Caco-2 (cell line): ENCODE measurements at regions not wholly inside any gene's neighbourhood (a gene's known extent, or its start where the extent isn't known, plus 50 kb on each side); places are given as distances from the start of the nearest gene placed in this dataset.

ENCODE experiments used
- BruUV-seq: library from RNA; stranded (reverse); fragments of 400-500 nt; replicated peaks from 2 replicates; lab custom pipeline; 2021; lab: Mats Ljungman, UMichigan
- CTCF ChIA-PET: fragments of 300-600 bp; sonication (Branson Sonifier 250); formaldehyde crosslinking; loops from one replicate; lab custom pipeline; 2022; ENCODE audit warnings: antibody characterized with exemption; lab: Charles Lee
- POLR2A ChIA-PET: fragments of 300-600 bp; sonication (Branson Sonifier 250); formaldehyde crosslinking; loops from one replicate; lab custom pipeline; 2022; ENCODE audit warnings: antibody characterized with exemption; lab: Charles Lee
- DNase-seq, 2 experiments: peaks; one replicate each; pipeline versions ENCODE4 v3.0.0 to v3.0.0-alpha.2; 2020 to 2022
- H3K27me3 ChIP-seq: replicated peaks from 2 replicates; pipeline ENCODE4 v1.6.0; 2011; ENCODE audit warnings: low read length; ENCODE audit not compliant: control insufficient read depth, insufficient read depth
- H3K36me3 ChIP-seq: 2 replicates; pipeline ENCODE4 v1.5.1; 2011; ENCODE audit warnings: low read length; ENCODE audit not compliant: control insufficient read depth, insufficient read depth
- H3K4me1 ChIP-seq: fragments of 250-450 bp; sonication (Bioruptor Pico); 2 replicates; pipeline ENCODE4 v1.5.1; 2020; ENCODE audit warnings: mild to moderate bottlenecking
- H3K4me3 ChIP-seq: 2 replicates; pipeline ENCODE4 v1.5.1; 2011; ENCODE audit warnings: low read depth, mild to moderate bottlenecking, control low read depth, low read length
- H3K9me3 ChIP-seq: fragments of 250-450 bp; sonication (Bioruptor Pico); 2 replicates; pipeline ENCODE4 v1.5.1; 2020; ENCODE audit warnings: mild to moderate bottlenecking, moderate library complexity
- H3K27ac Mint-ChIP-seq: one replicate; pipeline ENCODE4 v1.8.0; 2022; ENCODE audit warnings: mixed read lengths; ENCODE audit not compliant: unreplicated experiment
- H3K27me3 Mint-ChIP-seq: one replicate; pipeline ENCODE4 v1.8.0; 2022; ENCODE audit warnings: mixed read lengths; ENCODE audit not compliant: insufficient read depth, unreplicated experiment
- H3K36me3 Mint-ChIP-seq: one replicate; pipeline ENCODE4 v1.8.0; 2022; ENCODE audit warnings: mild to moderate bottlenecking, mixed read lengths; ENCODE audit not compliant: insufficient read depth, unreplicated experiment
- H3K4me1 Mint-ChIP-seq: one replicate; pipeline ENCODE4 v1.8.0; 2022; ENCODE audit warnings: low read depth, mixed read lengths; ENCODE audit not compliant: unreplicated experiment
- H3K4me3 Mint-ChIP-seq: one replicate; pipeline ENCODE4 v1.8.0; 2022; ENCODE audit warnings: mild to moderate bottlenecking, moderate library complexity, mixed read lengths; ENCODE audit not compliant: unreplicated experiment
- H3K9me3 Mint-ChIP-seq: one replicate; pipeline ENCODE4 v1.8.0; 2022; ENCODE audit warnings: mixed read lengths; ENCODE audit not compliant: unreplicated experiment
- intact Hi-C: fragments of 100-400 bp; cut with micrococcal nuclease; formaldehyde crosslinking; loops from one replicate; pipeline ENCODE4 v1.10.0; 2022; ENCODE audit not compliant: unreplicated experiment
- TF ChIP-seq, protein P1 (sequence below), 2 experiments: fragments of 200-600 bp in 1 of 2; IDR thresholded peaks; 1 replicate in 1 of 2; 2 replicates in 1 of 2; pipeline versions ENCODE4 v1.5.1 to v1.8.0; 2011 to 2022; ENCODE audit warnings: antibody characterized with exemption in 1 of 2, control low read depth in 1 of 2, inconsistent platforms in 1 of 2, low read depth in 1 of 2, low read length in 1 of 2, mild to moderate bottlenecking in 1 of 2, moderate library complexity in 1 of 2; ENCODE audit not compliant: insufficient read depth in 1 of 2, severe bottlenecking in 1 of 2, unreplicated experiment in 1 of 2

DNA sequence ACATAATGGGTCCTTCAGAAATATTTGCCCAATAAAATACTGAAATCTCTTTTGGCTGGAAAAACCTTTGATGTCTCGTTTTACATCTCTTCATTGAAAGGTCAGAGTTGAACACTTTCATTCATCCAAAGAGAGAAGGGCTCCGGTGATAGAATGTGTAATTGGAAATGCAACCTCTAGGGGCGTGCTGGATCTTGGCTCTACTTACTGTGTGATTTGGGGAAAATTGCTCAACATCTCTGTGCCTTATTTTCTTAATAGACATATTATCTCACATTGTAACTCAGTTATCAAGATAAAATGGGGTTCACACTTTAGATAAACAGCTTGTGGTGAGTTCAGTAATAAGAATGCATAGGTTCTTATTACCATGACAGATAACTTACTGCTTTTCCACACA, 1444.1 kb downstream of the SLITRK5 start:
- intact Hi-C loops: no loop called here
- no TSS peak for BruUV-seq
- H3K27ac Mint-ChIP-seq: no peak overlapping the region

DNA sequence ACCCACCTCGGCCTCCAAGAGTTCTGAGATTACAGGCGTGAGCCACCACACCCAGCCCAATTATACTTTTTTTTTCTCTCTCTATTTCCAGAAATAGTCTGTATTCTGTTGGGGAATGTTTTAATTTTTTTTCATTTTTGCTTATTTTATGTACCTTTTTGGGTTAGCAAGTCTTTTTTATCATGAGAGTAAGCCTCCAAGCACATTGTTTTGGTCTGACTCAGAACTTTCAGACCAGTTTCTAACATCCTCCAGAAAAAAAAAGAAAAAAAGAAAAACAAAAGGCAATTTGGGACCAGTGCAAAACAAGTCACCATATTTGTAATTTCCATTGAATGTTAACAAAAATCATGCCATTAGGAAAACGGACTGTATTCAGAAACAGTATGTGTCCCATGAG, 1465.5 kb downstream of the SLITRK5 start:
- H3K4me3 Mint-ChIP-seq: no peak overlapping the region
- TF ChIP-seq, protein P1, sequence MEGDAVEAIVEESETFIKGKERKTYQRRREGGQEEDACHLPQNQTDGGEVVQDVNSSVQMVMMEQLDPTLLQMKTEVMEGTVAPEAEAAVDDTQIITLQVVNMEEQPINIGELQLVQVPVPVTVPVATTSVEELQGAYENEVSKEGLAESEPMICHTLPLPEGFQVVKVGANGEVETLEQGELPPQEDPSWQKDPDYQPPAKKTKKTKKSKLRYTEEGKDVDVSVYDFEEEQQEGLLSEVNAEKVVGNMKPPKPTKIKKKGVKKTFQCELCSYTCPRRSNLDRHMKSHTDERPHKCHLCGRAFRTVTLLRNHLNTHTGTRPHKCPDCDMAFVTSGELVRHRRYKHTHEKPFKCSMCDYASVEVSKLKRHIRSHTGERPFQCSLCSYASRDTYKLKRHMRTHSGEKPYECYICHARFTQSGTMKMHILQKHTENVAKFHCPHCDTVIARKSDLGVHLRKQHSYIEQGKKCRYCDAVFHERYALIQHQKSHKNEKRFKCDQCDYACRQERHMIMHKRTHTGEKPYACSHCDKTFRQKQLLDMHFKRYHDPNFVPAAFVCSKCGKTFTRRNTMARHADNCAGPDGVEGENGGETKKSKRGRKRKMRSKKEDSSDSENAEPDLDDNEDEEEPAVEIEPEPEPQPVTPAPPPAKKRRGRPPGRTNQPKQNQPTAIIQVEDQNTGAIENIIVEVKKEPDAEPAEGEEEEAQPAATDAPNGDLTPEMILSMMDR (IDR thresholded peaks at IDR 0.05; ENCODE audit: insufficient read depth in 1 of 2, low read depth in 1 of 2, low read length in 1 of 2, severe bottlenecking in 1 of 2, unreplicated experiment in 1 of 2): no peak

More for the DNA sequence above, 1444.1 kb downstream of the SLITRK5 start:
- no peaks in the 10 kb centered on the region for H3K36me3 Mint-ChIP-seq
- no peak overlapping the region for H3K4me3 ChIP-seq
- H3K27me3 ChIP-seq: no peaks in the 10 kb centered on the region
- no peak for DNase-seq
- H3K9me3 ChIP-seq: no peaks in the 10 kb centered on the region
- POLR2A ChIA-PET: no interaction called here
- no peaks in the 10 kb centered on the region for H3K9me3 Mint-ChIP-seq
- H3K27me3 Mint-ChIP-seq: no peaks in the 10 kb centered on the region
- H3K4me1 Mint-ChIP-seq: no peaks in the 10 kb centered on the region
- H3K4me1 ChIP-seq: no peaks in the 10 kb centered on the region
- TF ChIP-seq, protein P1 (IDR thresholded peaks at IDR 0.05; ENCODE audit: insufficient read depth in 1 of 2, low read depth in 1 of 2, low read length in 1 of 2, severe bottlenecking in 1 of 2, unreplicated experiment in 1 of 2): peak in 1 of 2 experiments; percentile 34
- no peaks in the 10 kb centered on the region for H3K36me3 ChIP-seq
- CTCF ChIA-PET: no interaction called here
- H3K4me3 Mint-ChIP-seq: no peak overlapping the region

DNA sequence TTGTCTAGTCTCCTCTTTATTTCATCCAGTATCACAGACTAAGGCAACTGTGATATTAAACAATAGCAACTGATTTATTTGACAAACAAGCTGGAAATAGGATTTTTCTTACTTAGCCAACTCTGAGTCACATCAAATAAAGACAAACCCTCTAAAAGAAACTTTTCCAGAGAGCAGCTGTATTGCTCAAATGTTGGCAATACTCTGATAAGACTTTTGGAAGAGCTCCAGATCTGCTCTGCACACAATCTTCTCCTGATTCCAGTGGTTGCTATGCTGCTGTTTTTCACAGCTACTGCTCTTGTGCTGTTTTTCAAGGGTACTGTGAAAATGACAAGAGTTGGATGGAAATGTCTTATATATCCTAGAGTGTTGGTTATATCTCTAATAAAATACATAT, 1479.2 kb downstream of the SLITRK5 start:
- Mint-ChIP-seq H3K4me1 (no peaks in the 10 kb centered on the region), H3K27me3 (no peaks in the 10 kb centered on the region), H3K4me3 (no peak overlapping the region), H3K27ac (no peak overlapping the region), H3K9me3 (no peaks in the 10 kb centered on the region), H3K36me3 (no peaks in the 10 kb centered on the region)
- Histone ChIP-seq H3K9me3 (no peaks in the 10 kb centered on the region), H3K4me1 (no peaks in the 10 kb centered on the region), H3K4me3 (no peak overlapping the region), H3K36me3 (no peaks in the 10 kb centered on the region), H3K27me3 (no peaks in the 10 kb centered on the region)
- TF ChIP-seq, protein P1 (IDR thresholded peaks at IDR 0.05; ENCODE audit: insufficient read depth in 1 of 2, low read depth in 1 of 2, low read length in 1 of 2, severe bottlenecking in 1 of 2, unreplicated experiment in 1 of 2): no peak
- ChIA-PET POLR2A (no interaction called here), CTCF (no interaction called here)
- no TSS peak for BruUV-seq
- DNase-seq: no peak
- intact Hi-C loops: no loop called here

More for the DNA sequence above, 1465.5 kb downstream of the SLITRK5 start:
- Histone ChIP-seq H3K4me1 (no peaks in the 10 kb centered on the region), H3K27me3 (no peaks in the 10 kb centered on the region), H3K4me3 (no peak overlapping the region), H3K9me3 (no peaks in the 10 kb centered on the region; the same call in 1 of the 2 replicates), H3K36me3 (no peaks in the 10 kb centered on the region)
- ChIA-PET CTCF (no interaction called here), POLR2A (no interaction called here)
- Mint-ChIP-seq H3K36me3 (no peaks in the 10 kb centered on the region), H3K9me3 (no peaks in the 10 kb centered on the region), H3K27ac (no peak overlapping the region), H3K4me1 (no peaks in the 10 kb centered on the region), H3K27me3 (no peaks in the 10 kb centered on the region)
- no TSS peak for BruUV-seq
- intact Hi-C loops: no loop called here
- no peak for DNase-seq
